ENCODE measurements at regions not wholly inside any gene's neighbourhood (a gene's known extent, or its start where the extent isn't known, plus 50 kb on each side); places are given as distances from the start of the nearest gene placed in this dataset.
A peak's percentile ranks its signal among the peaks of the same experiment; 100 is the strongest.
"Not testable (repeated sequence)": the region's sequence is repeated elsewhere in the genome, so short reads cannot be mapped to it uniquely, and the experiment has no call there.

GRCh38 chr2:111258318-111258717 lies 137.6 kb downstream of the BCL2L11 start:
- H3K4me1 ChIP-seq; H3K36me3 ChIP-seq (ENCODE audit: low read depth, missing control alignments); DNase-seq; H3K27me3 ChIP-seq; H3K9me3 ChIP-seq; intact Hi-C loops (cut with DNase I; ENCODE audit: low total_unique reads); H3K27ac ChIP-seq; H3K4me3 ChIP-seq: not testable (repeated sequence)
- 100% methylated on average over 1 of the region's 1 CpG; no CpG with 5 or more reads in 1 of the 2 donors for WGBS, 2 donors

GRCh38 chr2:111262627-111263379 lies 142.1 kb downstream of the BCL2L11 start:
- H3K9me3 ChIP-seq; H3K4me3 ChIP-seq; DNase-seq; intact Hi-C loops (cut with DNase I; ENCODE audit: low total_unique reads); H3K27ac ChIP-seq; H3K36me3 ChIP-seq (ENCODE audit: low read depth, missing control alignments); H3K4me1 ChIP-seq; H3K27me3 ChIP-seq: not testable (repeated sequence)
- WGBS, 2 donors = 77 to 80% methylated on average over 4 to 6 of the region's 9 CpGs

- H3K27me3 ChIP-seq; H3K36me3 ChIP-seq (ENCODE audit: low read depth, missing control alignments); intact Hi-C loops (cut with DNase I; ENCODE audit: low total_unique reads); H3K4me3 ChIP-seq; H3K4me1 ChIP-seq; H3K9me3 ChIP-seq; DNase-seq; H3K27ac ChIP-seq: not testable (repeated sequence)
- no CpG with 5 or more reads among the region's 7 CpGs for WGBS, 2 donors
These were observed 142.8 kb downstream of the BCL2L11 start for GRCh38 chr2:111263380-111264017.

- H3K4me1 ChIP-seq; intact Hi-C loops (cut with DNase I; ENCODE audit: low total_unique reads); H3K27ac ChIP-seq; H3K4me3 ChIP-seq; H3K36me3 ChIP-seq (ENCODE audit: low read depth, missing control alignments); H3K27me3 ChIP-seq; DNase-seq; H3K9me3 ChIP-seq: not testable (repeated sequence)
- WGBS, 2 donors = 92 to 96% methylated on average over 9 to 11 of the region's 11 CpGs
These were observed 144.2 kb downstream of the BCL2L11 start for GRCh38 chr2:111264956-111265355.

- H3K27ac ChIP-seq = not testable (repeated sequence)
These were observed 145.8 kb downstream of the BCL2L11 start for GRCh38 chr2:111266556-111266955.

GRCh38 chr2:111267038-111267437 lies 146.3 kb downstream of the BCL2L11 start:
- H3K4me1 ChIP-seq; intact Hi-C loops (cut with DNase I; ENCODE audit: low total_unique reads); H3K4me3 ChIP-seq; H3K9me3 ChIP-seq; H3K27me3 ChIP-seq; H3K27ac ChIP-seq; H3K36me3 ChIP-seq (ENCODE audit: low read depth, missing control alignments): not testable (repeated sequence)
- 27 to 44% methylated on average over 1 to 7 of the region's 14 CpGs for WGBS, 2 donors
- DNase-seq = peak; percentile 91

More at GRCh38 chr2:111266556-111266955, 145.8 kb downstream of the BCL2L11 start:
- WGBS, 2 donors = 61 to 71% methylated on average over 6 of the region's 6 CpGs
- H3K4me3 ChIP-seq; H3K9me3 ChIP-seq; H3K4me1 ChIP-seq; DNase-seq; H3K27me3 ChIP-seq; intact Hi-C loops (cut with DNase I; ENCODE audit: low total_unique reads); H3K36me3 ChIP-seq (ENCODE audit: low read depth, missing control alignments): not testable (repeated sequence)

GRCh38 chr2:111269761-111270323 lies 149.1 kb downstream of the BCL2L11 start:
- intact Hi-C loops (cut with DNase I; ENCODE audit: low total_unique reads); DNase-seq; H3K27me3 ChIP-seq; H3K4me1 ChIP-seq; H3K27ac ChIP-seq; H3K9me3 ChIP-seq; H3K4me3 ChIP-seq; H3K36me3 ChIP-seq (ENCODE audit: low read depth, missing control alignments): not testable (repeated sequence)
- 100% methylated on average over 1 to 2 of the region's 4 CpGs for WGBS, 2 donors

- H3K4me3 ChIP-seq; H3K36me3 ChIP-seq (ENCODE audit: low read depth, missing control alignments); H3K27ac ChIP-seq; DNase-seq; intact Hi-C loops (cut with DNase I; ENCODE audit: low total_unique reads); H3K9me3 ChIP-seq; H3K4me1 ChIP-seq; H3K27me3 ChIP-seq: not testable (repeated sequence)
- WGBS, 2 donors = no CpG with 5 or more reads among the region's 3 CpGs
These were observed 149.9 kb downstream of the BCL2L11 start for GRCh38 chr2:111270569-111270968.

- H3K9me3 ChIP-seq; H3K4me1 ChIP-seq; H3K36me3 ChIP-seq (ENCODE audit: low read depth, missing control alignments); H3K4me3 ChIP-seq; H3K27me3 ChIP-seq; H3K27ac ChIP-seq; DNase-seq; intact Hi-C loops (cut with DNase I; ENCODE audit: low total_unique reads): not testable (repeated sequence)
- WGBS, 2 donors = 100% methylated on average over 4 of the region's 8 CpGs; no CpG with 5 or more reads in 1 of the 2 donors
These were observed 151.1 kb downstream of the BCL2L11 start for GRCh38 chr2:111271647-111272304.

- H3K4me3 ChIP-seq; H3K4me1 ChIP-seq; DNase-seq; H3K27me3 ChIP-seq; H3K9me3 ChIP-seq; H3K27ac ChIP-seq; H3K36me3 ChIP-seq (ENCODE audit: low read depth, missing control alignments); intact Hi-C loops (cut with DNase I; ENCODE audit: low total_unique reads): not testable (repeated sequence)
- 69 to 90% methylated on average over 3 of the region's 7 CpGs for WGBS, 2 donors
These were observed 152.3 kb downstream of the BCL2L11 start for GRCh38 chr2:111273007-111273406.

GRCh38 chr2:111275047-111275853 lies 154.5 kb downstream of the BCL2L11 start:
- H3K27ac ChIP-seq; DNase-seq; intact Hi-C loops (cut with DNase I; ENCODE audit: low total_unique reads); H3K4me1 ChIP-seq; H3K27me3 ChIP-seq; H3K4me3 ChIP-seq; H3K9me3 ChIP-seq; H3K36me3 ChIP-seq (ENCODE audit: low read depth, missing control alignments): not testable (repeated sequence)
- WGBS, 2 donors = 82 to 90% methylated on average over 13 to 14 of the region's 15 CpGs
